Panc1 (cell line): ENCODE measurements at regions not wholly inside any gene's neighbourhood (a gene's known extent, or its start where the extent isn't known, plus 50 kb on each side); places are given as distances from the start of the nearest gene placed in this dataset.

Experiments used
- ATAC-seq: fragments of 200-7000 bp; cut with Tn5 transposase; 2 replicates; pipeline ENCODE4 v1.9.1; 2020; ENCODE audit warnings: mild to moderate bottlenecking, moderate library complexity
- BruUV-seq: library from RNA; stranded (reverse); fragments of 400-500 nt; replicated peaks from 2 replicates; lab custom pipeline; 2021; lab: Mats Ljungman, UMichigan
- CTCF ChIA-PET: fragments of 300-600 bp; sonication (Branson Sonifier 250); formaldehyde crosslinking; loops from one replicate; lab custom pipeline; 2022; ENCODE audit warnings: antibody characterized with exemption; lab: Charles Lee
- POLR2A ChIA-PET: fragments of 300-600 bp; sonication (Branson Sonifier 250); formaldehyde crosslinking; loops from one replicate; lab custom pipeline; 2022; ENCODE audit warnings: antibody characterized with exemption; lab: Charles Lee
- DNase-seq: peaks from one replicate; pipeline ENCODE4 v3.0.0-alpha.2; 2010; ENCODE audit warnings: low read depth, low spot score
- H3K27ac ChIP-seq: 2 replicates; pipeline ENCODE4 v1.5.1; 2011; ENCODE audit warnings: mild to moderate bottlenecking, low read length, inconsistent platforms
- H3K27me3 ChIP-seq: fragments of 200-500 bp; sonication (Bioruptor generic); 2 replicates; pipeline ENCODE4 v1.6.0; 2014; ENCODE audit warnings: low read length, inconsistent platforms; ENCODE audit not compliant: control insufficient read depth, insufficient read depth
- H3K36me3 ChIP-seq: fragments of 200-500 bp; sonication (Bioruptor generic); 2 replicates; pipeline ENCODE4 v1.5.1; 2014; ENCODE audit warnings: inconsistent platforms, mild to moderate bottlenecking, low read length, moderate library complexity; ENCODE audit not compliant: control insufficient read depth, insufficient read depth
- H3K4me1 ChIP-seq: 2 replicates; pipeline ENCODE4 v1.5.1; 2011; ENCODE audit warnings: inconsistent platforms, mild to moderate bottlenecking, low read length, moderate library complexity; ENCODE audit not compliant: control insufficient read depth, insufficient read depth
- H3K4me3 ChIP-seq, 2 experiments: 2 replicates each; pipeline ENCODE4 v1.5.1; 2011 to 2012; ENCODE audit warnings: low read depth in 2 of 2, low read length in 2 of 2, mild to moderate bottlenecking in 2 of 2, inconsistent platforms in 1 of 2, moderate library complexity in 1 of 2
- H3K9me3 ChIP-seq: fragments of 200-500 bp; sonication (Bioruptor generic); 2 replicates; pipeline ENCODE4 v1.5.1; 2014; ENCODE audit warnings: low read depth, mild to moderate bottlenecking, inconsistent platforms, low read length, moderate library complexity; ENCODE audit not compliant: control insufficient read depth, insufficient read depth
- POLR2AphosphoS5 ChIP-seq: IDR thresholded peaks from 2 replicates; pipeline ENCODE4 v1.6.1; 2012; ENCODE audit warnings: mild to moderate bottlenecking, low read depth, low read length, moderate library complexity
- REST ChIP-seq, 2 experiments: IDR thresholded peaks; 2 replicates each; pipeline ENCODE4 v1.6.1; 2011 to 2012; ENCODE audit warnings: low read depth in 2 of 2, control low read depth in 1 of 2, low read length in 1 of 2, mild to moderate bottlenecking in 1 of 2, moderate library complexity in 1 of 2; ENCODE audit not compliant: insufficient read depth in 1 of 2
- SIN3A ChIP-seq: IDR thresholded peaks from 2 replicates; pipeline ENCODE4 v1.6.1; 2012; ENCODE audit warnings: low read depth, mild to moderate bottlenecking, low read length, moderate library complexity, borderline replicate concordance; ENCODE audit not compliant: insufficient read depth
- TCF7L2 ChIP-seq: IDR thresholded peaks from 2 replicates; pipeline ENCODE4 v1.6.1; 2011; ENCODE audit warnings: mild to moderate bottlenecking, low read depth, low read length, inconsistent platforms
- in situ Hi-C: cut with HindIII; loops from 2 replicates; pipeline ENCODE4 v1.10.0; 2016; ENCODE audit warnings: low sequenced_read_pairs, low pct_unique_long_range_greater_than_20kb
- intact Hi-C: fragments of 100-400 bp; cut with micrococcal nuclease; formaldehyde crosslinking; loops from one replicate; pipeline ENCODE4 v1.10.0; 2022; ENCODE audit not compliant: unreplicated experiment
- TF ChIP-seq, protein P1 (sequence below): fragments of 450-650 bp; IDR thresholded peaks from 2 replicates; pipeline ENCODE4 v1.5.1; 2017; ENCODE audit warnings: mild to moderate bottlenecking

DNA sequence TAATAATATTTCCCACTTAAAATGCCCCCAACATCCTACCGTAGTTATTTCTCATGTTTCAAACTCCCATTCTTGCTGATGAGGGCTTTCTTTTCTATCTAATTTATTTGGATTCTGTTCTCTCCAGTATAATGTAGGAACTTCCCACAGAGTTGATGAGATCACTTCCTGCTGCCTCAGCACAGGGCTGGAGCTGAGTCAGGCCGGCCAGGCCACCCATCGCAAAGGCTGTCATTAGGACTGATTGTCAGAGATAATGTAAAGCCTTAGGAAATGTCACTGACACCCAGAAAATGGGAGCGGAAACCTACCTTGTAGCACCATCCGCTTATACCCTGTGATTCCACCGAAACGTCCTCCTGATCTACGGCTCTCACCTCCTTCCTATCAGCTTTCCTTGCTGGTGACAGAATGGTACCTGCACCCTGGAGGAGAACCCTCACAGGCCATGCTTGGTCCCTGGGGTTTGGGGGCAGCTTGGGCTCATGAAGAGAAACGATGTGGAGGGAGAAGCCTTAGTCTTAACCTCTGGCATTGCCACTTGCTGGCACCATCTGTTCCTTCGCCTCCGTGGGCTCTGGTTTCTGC, 672.8 kb upstream of the ID2 start:
- H3K27ac ChIP-seq: no peak overlapping the region
- intact Hi-C loops: no loop called here
- no peak overlapping the region for H3K4me3 ChIP-seq
- no peaks in the 10 kb centered on the region for H3K4me1 ChIP-seq
- no peaks in the 10 kb centered on the region for H3K36me3 ChIP-seq
- no peak for TF ChIP-seq POLR2AphosphoS5
- TF ChIP-seq, protein P1, sequence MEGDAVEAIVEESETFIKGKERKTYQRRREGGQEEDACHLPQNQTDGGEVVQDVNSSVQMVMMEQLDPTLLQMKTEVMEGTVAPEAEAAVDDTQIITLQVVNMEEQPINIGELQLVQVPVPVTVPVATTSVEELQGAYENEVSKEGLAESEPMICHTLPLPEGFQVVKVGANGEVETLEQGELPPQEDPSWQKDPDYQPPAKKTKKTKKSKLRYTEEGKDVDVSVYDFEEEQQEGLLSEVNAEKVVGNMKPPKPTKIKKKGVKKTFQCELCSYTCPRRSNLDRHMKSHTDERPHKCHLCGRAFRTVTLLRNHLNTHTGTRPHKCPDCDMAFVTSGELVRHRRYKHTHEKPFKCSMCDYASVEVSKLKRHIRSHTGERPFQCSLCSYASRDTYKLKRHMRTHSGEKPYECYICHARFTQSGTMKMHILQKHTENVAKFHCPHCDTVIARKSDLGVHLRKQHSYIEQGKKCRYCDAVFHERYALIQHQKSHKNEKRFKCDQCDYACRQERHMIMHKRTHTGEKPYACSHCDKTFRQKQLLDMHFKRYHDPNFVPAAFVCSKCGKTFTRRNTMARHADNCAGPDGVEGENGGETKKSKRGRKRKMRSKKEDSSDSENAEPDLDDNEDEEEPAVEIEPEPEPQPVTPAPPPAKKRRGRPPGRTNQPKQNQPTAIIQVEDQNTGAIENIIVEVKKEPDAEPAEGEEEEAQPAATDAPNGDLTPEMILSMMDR: no peak
- no peak for TF ChIP-seq SIN3A
- TF ChIP-seq TCF7L2: no peak
- no peak for TF ChIP-seq REST (IDR thresholded peaks at IDR 0.05; ENCODE audit: insufficient read depth in 1 of 2, low read depth in 2 of 2, low read length in 1 of 2)
- no peaks in the 10 kb centered on the region for H3K9me3 ChIP-seq
- ChIA-PET CTCF (no interaction called here), POLR2A (no interaction called here)
- no peak for DNase-seq
- in situ Hi-C loops: no loop called here
- H3K27me3 ChIP-seq: no peaks in the 10 kb centered on the region
- BruUV-seq: no TSS peak
- ATAC-seq: no peak

- ChIA-PET POLR2A (no interaction called here), CTCF (interaction anchor here (0.5 kb wide), 1 partner anchor 369 kb away, joined by 6 read pairs; no protein-coding TSS in a partner anchor)
- Histone ChIP-seq H3K27ac (no peak overlapping the region), H3K4me1 (no peaks in the 10 kb centered on the region), H3K4me3 (no peak overlapping the region), H3K9me3 (no peaks in the 10 kb centered on the region), H3K36me3 (no peaks in the 10 kb centered on the region), H3K27me3 (no peaks in the 10 kb centered on the region)
- TF ChIP-seq SIN3A: no peak
- no peak for TF ChIP-seq REST (IDR thresholded peaks at IDR 0.05; ENCODE audit: insufficient read depth in 1 of 2, low read depth in 2 of 2, low read length in 1 of 2)
- no peak for TF ChIP-seq POLR2AphosphoS5
- TF ChIP-seq, protein P1: no peak
- TF ChIP-seq TCF7L2: no peak
- ATAC-seq (no peak), DNase-seq (no peak)
- in situ Hi-C loops (no loop called here), intact Hi-C loops (no loop called here)
- no TSS peak for BruUV-seq
Measured at GRCh38 chr2:8015848-8016600, 665.8 kb upstream of the ID2 start.
